ENCODE measurements at regions not wholly inside any gene's neighbourhood (a gene's known extent, or its start where the extent isn't known, plus 50 kb on each side); places are given as distances from the start of the nearest gene placed in this dataset.

DNA sequence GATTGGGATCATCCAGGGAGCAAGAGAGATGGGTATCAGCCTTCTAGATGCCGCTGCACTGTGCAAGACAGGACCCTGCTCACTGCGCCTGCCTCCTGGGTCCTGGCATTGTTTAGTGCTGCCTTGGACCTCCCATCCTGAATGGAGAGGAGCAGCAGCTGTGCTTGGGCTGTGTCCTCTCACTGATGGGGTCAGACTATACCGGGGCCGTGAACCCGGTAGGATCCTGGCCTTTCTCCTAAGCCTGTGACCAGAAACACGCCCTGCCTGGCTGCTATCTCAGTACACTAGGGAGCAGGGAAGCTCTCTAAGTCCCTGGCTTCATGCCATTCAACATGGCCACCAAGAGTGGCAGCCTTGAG, 309.4 kb upstream of the ZNF32 start (continued):
- no peak for TF ChIP-seq POU6F1 (CRISPR knock-in tag; IDR thresholded peaks at IDR 0.05; ENCODE audit: borderline replicate concordance, low read depth)
- no peak for TF ChIP-seq ESRRG (CRISPR knock-in tag; IDR thresholded peaks at IDR 0.05)

DNA sequence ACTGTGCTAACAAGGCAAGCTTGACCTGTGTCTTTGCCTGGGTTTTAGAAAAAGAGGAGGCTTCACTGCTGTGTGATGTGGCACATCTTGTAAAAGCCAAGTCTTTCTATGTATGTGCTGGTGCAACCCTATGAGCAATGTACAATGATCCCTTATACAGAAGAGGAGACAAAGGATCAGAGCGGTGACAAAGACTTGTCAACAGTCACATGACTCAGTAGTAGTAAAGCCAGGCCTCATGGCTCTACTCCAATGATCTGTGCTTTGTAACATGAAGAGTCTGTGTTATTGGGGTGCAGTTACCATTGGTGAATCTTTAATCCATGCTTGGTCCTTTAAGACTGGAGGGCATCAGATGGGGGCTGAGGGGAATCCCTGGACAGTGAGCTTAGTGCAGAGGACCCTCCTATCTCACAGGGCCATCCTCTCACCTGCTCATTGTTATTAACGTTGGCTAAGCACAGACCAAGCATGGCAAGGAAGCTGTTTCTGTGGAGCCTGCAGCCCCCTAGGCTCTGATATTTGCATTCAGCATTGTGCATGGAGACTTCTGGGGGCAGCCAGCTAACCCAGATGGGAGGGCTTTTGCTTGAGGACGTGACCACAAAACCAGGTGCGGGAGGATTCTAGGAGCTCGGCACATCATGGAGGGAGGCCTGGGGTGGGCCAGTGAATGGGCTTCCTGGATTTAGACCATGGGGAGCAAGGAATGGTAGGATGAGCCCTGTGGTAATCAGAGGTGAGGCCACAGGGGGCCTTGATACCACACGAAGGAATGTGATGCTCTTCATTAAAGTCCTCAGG, 308.8 kb upstream of the ZNF32 start:
- no peak for TF ChIP-seq ZNF8 (CRISPR knock-in tag; IDR thresholded peaks at IDR 0.05)
- TF ChIP-seq PPARA (CRISPR knock-in tag; IDR thresholded peaks at IDR 0.05; ENCODE audit: borderline replicate concordance), result no peak
- TF ChIP-seq CSDC2 (CRISPR knock-in tag; IDR thresholded peaks at IDR 0.05), result no peak
- TF ChIP-seq, protein P1, sequence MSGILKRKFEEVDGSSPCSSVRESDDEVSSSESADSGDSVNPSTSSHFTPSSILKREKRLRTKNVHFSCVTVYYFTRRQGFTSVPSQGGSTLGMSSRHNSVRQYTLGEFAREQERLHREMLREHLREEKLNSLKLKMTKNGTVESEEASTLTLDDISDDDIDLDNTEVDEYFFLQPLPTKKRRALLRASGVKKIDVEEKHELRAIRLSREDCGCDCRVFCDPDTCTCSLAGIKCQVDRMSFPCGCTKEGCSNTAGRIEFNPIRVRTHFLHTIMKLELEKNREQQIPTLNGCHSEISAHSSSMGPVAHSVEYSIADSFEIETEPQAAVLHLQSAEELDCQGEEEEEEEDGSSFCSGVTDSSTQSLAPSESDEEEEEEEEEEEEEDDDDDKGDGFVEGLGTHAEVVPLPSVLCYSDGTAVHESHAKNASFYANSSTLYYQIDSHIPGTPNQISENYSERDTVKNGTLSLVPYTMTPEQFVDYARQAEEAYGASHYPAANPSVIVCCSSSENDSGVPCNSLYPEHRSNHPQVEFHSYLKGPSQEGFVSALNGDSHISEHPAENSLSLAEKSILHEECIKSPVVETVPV (CRISPR knock-in tag; IDR thresholded peaks at IDR 0.05), result no peak
- TF ChIP-seq TSHZ2 (CRISPR knock-in tag; IDR thresholded peaks at IDR 0.05), result no peak
- no peak for TF ChIP-seq ESRRG (CRISPR knock-in tag; IDR thresholded peaks at IDR 0.05)
- TF ChIP-seq ZC3H10 (CRISPR knock-in tag; IDR thresholded peaks at IDR 0.05), result no peak
- no peak for TF ChIP-seq ARNTL (CRISPR knock-in tag; IDR thresholded peaks at IDR 0.05; ENCODE audit: borderline replicate concordance, low read depth)
- TF ChIP-seq ZFP3 (CRISPR knock-in tag; IDR thresholded peaks at IDR 0.05), result no peak
- TF ChIP-seq OSR1 (CRISPR knock-in tag; IDR thresholded peaks at IDR 0.05), result no peak
- TF ChIP-seq POU6F1 (CRISPR knock-in tag; IDR thresholded peaks at IDR 0.05; ENCODE audit: borderline replicate concordance, low read depth), result no peak
- no peak for TF ChIP-seq ZNF70 (CRISPR knock-in tag; IDR thresholded peaks at IDR 0.05)
- no peak for TF ChIP-seq ISL1 (CRISPR knock-in tag; IDR thresholded peaks at IDR 0.05)
- TF ChIP-seq TCF4 (CRISPR knock-in tag; IDR thresholded peaks at IDR 0.05; ENCODE audit: borderline replicate concordance), result no peak
- no peak for TF ChIP-seq RARB (CRISPR knock-in tag; IDR thresholded peaks at IDR 0.05)
- TF ChIP-seq SNAI2 (CRISPR knock-in tag; IDR thresholded peaks at IDR 0.05), result no peak
- TF ChIP-seq TOX (CRISPR knock-in tag; IDR thresholded peaks at IDR 0.05; ENCODE audit: borderline replicate concordance), result no peak
- TF ChIP-seq PATZ1 (CRISPR knock-in tag; IDR thresholded peaks at IDR 0.05; ENCODE audit: borderline replicate concordance), result no peak
- TF ChIP-seq GLIS3 (CRISPR knock-in tag; IDR thresholded peaks at IDR 0.05), result no peak
- TF ChIP-seq, protein P2, sequence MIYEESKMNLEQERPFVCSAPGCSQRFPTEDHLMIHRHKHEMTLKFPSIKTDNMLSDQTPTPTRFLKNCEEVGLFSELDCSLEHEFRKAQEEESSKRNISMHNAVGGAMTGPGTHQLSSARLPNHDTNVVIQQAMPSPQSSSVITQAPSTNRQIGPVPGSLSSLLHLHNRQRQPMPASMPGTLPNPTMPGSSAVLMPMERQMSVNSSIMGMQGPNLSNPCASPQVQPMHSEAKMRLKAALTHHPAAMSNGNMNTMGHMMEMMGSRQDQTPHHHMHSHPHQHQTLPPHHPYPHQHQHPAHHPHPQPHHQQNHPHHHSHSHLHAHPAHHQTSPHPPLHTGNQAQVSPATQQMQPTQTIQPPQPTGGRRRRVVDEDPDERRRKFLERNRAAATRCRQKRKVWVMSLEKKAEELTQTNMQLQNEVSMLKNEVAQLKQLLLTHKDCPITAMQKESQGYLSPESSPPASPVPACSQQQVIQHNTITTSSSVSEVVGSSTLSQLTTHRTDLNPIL (CRISPR knock-in tag; IDR thresholded peaks at IDR 0.05; ENCODE audit: low read depth), result no peak
- ATAC-seq, result no peak

Data from SK-N-SH treated with all-trans-retinoic acid at 6 μM for 48 hours (cell line).